D721Med (cell line): ENCODE measurements at regions not wholly inside any gene's neighbourhood (a gene's known extent, or its start where the extent isn't known, plus 50 kb on each side); places are given as distances from the start of the nearest gene placed in this dataset.
"Not testable (repeated sequence)": the region's sequence is repeated elsewhere in the genome, so short reads cannot be mapped to it uniquely, and the experiment has no call there.

Source experiments
- DNase-seq: peaks from one replicate; pipeline ENCODE4 v3.0.0; 2011; ENCODE audit warnings: low spot score; ENCODE audit not compliant: insufficient read length
- FAIRE-seq: peaks from 2 replicates; lab custom pipeline; 2011; peaks lifted over from hg19 to GRCh38; lab: Jason Lieb, UNC
- TF ChIP-seq, protein P1 (sequence below): IDR thresholded peaks from 2 replicates; pipeline ENCODE4 v1.5.1; 2012; ENCODE audit warnings: mild to moderate bottlenecking, control low read depth; ENCODE audit not compliant: insufficient read depth; ENCODE audit errors: missing control alignments

DNA sequence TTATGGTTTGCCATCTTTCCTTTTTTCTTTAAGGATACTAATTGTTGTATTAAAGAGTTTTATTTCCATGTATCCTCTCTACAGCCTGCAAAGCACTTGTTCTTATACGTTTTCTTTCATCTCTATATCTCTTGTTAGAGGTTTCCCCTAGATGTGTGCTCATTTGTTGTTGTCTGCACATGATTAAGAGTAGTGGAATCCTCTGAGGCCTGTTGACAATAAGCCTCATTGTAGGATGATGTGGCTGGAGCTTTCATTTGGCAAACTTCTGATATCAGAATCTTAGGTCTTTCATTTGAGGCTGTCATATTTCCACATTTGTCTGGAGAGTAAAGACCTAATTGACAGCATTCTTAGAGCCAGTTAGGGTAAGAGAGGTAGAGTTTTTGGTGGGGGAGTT lies 506.0 kb downstream of the DIPK2A start:
- DNase-seq (no peak), FAIRE-seq (no peak)
- TF ChIP-seq, protein P1, sequence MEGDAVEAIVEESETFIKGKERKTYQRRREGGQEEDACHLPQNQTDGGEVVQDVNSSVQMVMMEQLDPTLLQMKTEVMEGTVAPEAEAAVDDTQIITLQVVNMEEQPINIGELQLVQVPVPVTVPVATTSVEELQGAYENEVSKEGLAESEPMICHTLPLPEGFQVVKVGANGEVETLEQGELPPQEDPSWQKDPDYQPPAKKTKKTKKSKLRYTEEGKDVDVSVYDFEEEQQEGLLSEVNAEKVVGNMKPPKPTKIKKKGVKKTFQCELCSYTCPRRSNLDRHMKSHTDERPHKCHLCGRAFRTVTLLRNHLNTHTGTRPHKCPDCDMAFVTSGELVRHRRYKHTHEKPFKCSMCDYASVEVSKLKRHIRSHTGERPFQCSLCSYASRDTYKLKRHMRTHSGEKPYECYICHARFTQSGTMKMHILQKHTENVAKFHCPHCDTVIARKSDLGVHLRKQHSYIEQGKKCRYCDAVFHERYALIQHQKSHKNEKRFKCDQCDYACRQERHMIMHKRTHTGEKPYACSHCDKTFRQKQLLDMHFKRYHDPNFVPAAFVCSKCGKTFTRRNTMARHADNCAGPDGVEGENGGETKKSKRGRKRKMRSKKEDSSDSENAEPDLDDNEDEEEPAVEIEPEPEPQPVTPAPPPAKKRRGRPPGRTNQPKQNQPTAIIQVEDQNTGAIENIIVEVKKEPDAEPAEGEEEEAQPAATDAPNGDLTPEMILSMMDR: no peak

- FAIRE-seq (no peak), DNase-seq (no peak)
- TF ChIP-seq, protein P1: no peak
These were observed 508.8 kb downstream of the DIPK2A start for GRCh38 chr3:144480416-144480919.

GRCh38 chr3:144482876-144483275 lies 511.3 kb downstream of the DIPK2A start:
- DNase-seq: no peak
- TF ChIP-seq, protein P1: no peak
- no peak for FAIRE-seq

GRCh38 chr3:144487011-144487410 lies 515.4 kb downstream of the DIPK2A start:
- no peak for DNase-seq
- FAIRE-seq: peak; percentile 89
- TF ChIP-seq, protein P1: no peak

DNA sequence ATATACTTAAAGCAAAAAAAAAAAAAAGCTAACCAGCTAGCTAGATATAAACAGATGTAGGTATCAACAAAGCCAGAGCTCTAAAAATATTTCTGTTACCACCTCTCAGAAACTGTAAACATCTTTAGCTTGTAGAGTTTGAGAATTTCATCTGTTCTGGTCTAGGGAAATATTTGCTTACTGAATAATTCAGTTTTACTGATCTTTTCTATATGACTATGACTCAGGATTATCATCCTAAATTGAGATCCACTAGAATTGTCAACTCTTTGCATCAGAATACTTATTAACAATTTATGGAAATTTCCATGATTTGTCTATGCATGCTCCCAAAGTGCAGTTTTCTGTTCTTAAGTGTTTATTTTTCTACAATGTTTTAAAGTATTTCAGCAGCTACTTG lies 517.3 kb downstream of the DIPK2A start:
- FAIRE-seq: no peak
- no peak for DNase-seq
- TF ChIP-seq, protein P1: no peak

DNA sequence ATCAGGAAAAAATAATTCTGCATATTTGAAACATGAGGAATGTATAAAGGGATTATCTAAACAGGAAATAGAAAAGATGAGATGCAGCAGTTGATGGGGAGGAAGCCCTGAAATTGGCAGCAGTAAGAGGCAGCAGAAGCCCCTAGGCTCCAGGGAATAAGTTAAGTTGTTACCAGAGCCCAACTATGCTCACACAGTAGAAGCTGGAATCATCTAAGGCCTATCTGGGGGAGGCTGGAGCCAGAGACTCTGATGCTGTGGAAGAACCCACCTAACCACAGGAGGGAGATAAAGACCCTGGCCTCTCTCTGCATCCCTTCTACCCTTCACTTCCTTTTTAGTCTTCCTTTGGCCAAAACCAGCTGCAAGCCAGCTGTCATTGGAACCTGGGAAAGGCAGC lies 519.7 kb downstream of the DIPK2A start:
- TF ChIP-seq, protein P1: no peak
- no peak for FAIRE-seq
- DNase-seq: no peak

- not testable (repeated sequence) for FAIRE-seq
These were observed 523.0 kb downstream of the DIPK2A start for GRCh38 chr3:144494651-144495050.

More at GRCh38 chr3:144494651-144495050, 523.0 kb downstream of the DIPK2A start:
- not testable (repeated sequence) for DNase-seq
